T47D (cell line): ENCODE measurements at regions not wholly inside any gene's neighbourhood (a gene's known extent, or its start where the extent isn't known, plus 50 kb on each side); places are given as distances from the start of the nearest gene placed in this dataset.

Experiments used
- DNase-seq, 2 experiments: peaks; one replicate each; pipeline versions ENCODE4 v3.0.0 to v3.0.0-alpha.2; 2011 to 2012; ENCODE audit warnings: low read depth in 1 of 2, low spot score in 1 of 2
- JUND ChIP-seq: IDR thresholded peaks from 2 replicates; pipeline ENCODE4 v1.6.1; 2012; ENCODE audit warnings: low read depth
- in situ Hi-C: cut with HindIII; loops from 2 replicates; pipeline ENCODE4 v1.10.0; 2016; ENCODE audit warnings: low sequenced_read_pairs, low pct_unique_long_range_greater_than_20kb

GRCh38 chr10:108290823-108291222, 1126.3 kb upstream of the SORCS1 start:
- in situ Hi-C loops, result no loop called here
- no peak for TF ChIP-seq JUND
- DNase-seq, result no peak

- DNase-seq, result no peak
- no peak for TF ChIP-seq JUND
- in situ Hi-C loops, result no loop called here
These were observed 1111.6 kb upstream of the SORCS1 start for GRCh38 chr10:108275895-108276685.

GRCh38 chr10:108260383-108260906, 1095.9 kb upstream of the SORCS1 start:
- TF ChIP-seq JUND, result no peak
- in situ Hi-C loops, result no loop called here
- no peak for DNase-seq

- no peak for TF ChIP-seq JUND
- DNase-seq, result no peak
- in situ Hi-C loops, result no loop called here
These were observed 1089.6 kb upstream of the SORCS1 start for GRCh38 chr10:108254089-108254488.

GRCh38 chr10:108252771-108253170, 1088.3 kb upstream of the SORCS1 start:
- in situ Hi-C loops, result no loop called here
- no peak for DNase-seq
- TF ChIP-seq JUND, result no peak

GRCh38 chr10:108250936-108251620, 1086.6 kb upstream of the SORCS1 start:
- DNase-seq, result no peak
- TF ChIP-seq JUND, result no peak
- in situ Hi-C loops, result no loop called here

- in situ Hi-C loops, result no loop called here
- no peak for TF ChIP-seq JUND
- no peak for DNase-seq
These were observed 1085.4 kb upstream of the SORCS1 start for GRCh38 chr10:108249940-108250339.

GRCh38 chr10:108244443-108245228, 1080.1 kb upstream of the SORCS1 start:
- in situ Hi-C loops, result no loop called here
- no peak for DNase-seq
- no peak for TF ChIP-seq JUND

GRCh38 chr10:108241166-108241565, 1076.7 kb upstream of the SORCS1 start:
- no peak for TF ChIP-seq JUND
- in situ Hi-C loops, result no loop called here
- no peak for DNase-seq

GRCh38 chr10:108238261-108238660, 1073.8 kb upstream of the SORCS1 start:
- no peak for TF ChIP-seq JUND
- DNase-seq, result no peak
- in situ Hi-C loops, result no loop called here

GRCh38 chr10:108230478-108231170, 1066.1 kb upstream of the SORCS1 start:
- no peak for TF ChIP-seq JUND
- DNase-seq, result no peak
- in situ Hi-C loops, result no loop called here

GRCh38 chr10:108208732-108209131, 1044.2 kb upstream of the SORCS1 start:
- no peak for TF ChIP-seq JUND
- no peak for DNase-seq
- in situ Hi-C loops, result no loop called here
